ENCODE measurements at regions not wholly inside any gene's neighbourhood (a gene's known extent, or its start where the extent isn't known, plus 50 kb on each side); places are given as distances from the start of the nearest gene placed in this dataset.
"Not testable (repeated sequence)": the region's sequence is repeated elsewhere in the genome, so short reads cannot be mapped to it uniquely, and the experiment has no call there.

GRCh38 chr17:70290770-70291169 lies 121.4 kb downstream of the KCNJ2 start:
- intact Hi-C loops (cut with DNase I): no loop called here
- Histone ChIP-seq H3K36me3 (no peaks in the 10 kb centered on the region), H3K4me1 (ENCODE audit: insufficient read depth) (no peaks in the 10 kb centered on the region), H3K9me3 (no peaks in the 10 kb centered on the region), H3K4me3 (no peak overlapping the region), H3K27me3 (no peaks in the 10 kb centered on the region), H3K27ac (no peak overlapping the region)
- TF ChIP-seq EP300 (IDR thresholded peaks at IDR 0.05) (no peak), CTCF (IDR thresholded peaks at IDR 0.05) (no peak), POLR2A (IDR thresholded peaks at IDR 0.05) (no peak)
- WGBS, 3 donors: 61 to 73% (median 71%) methylated on average over 2 of the region's 2 CpGs
- DNase-seq: no peak

- no peaks in the 10 kb centered on the region for H3K27me3 ChIP-seq
- H3K36me3 ChIP-seq: no peaks in the 10 kb centered on the region
- 33 to 48% (median 41%) methylated on average over 1 of the region's 1 CpG for WGBS, 3 donors
- intact Hi-C loops (cut with DNase I): no loop called here
- H3K4me3 ChIP-seq: no peak overlapping the region
- H3K4me1 ChIP-seq (ENCODE audit: insufficient read depth): no peaks in the 10 kb centered on the region
- TF ChIP-seq CTCF (IDR thresholded peaks at IDR 0.05) (no peak), EP300 (IDR thresholded peaks at IDR 0.05) (no peak), POLR2A (IDR thresholded peaks at IDR 0.05) (no peak)
- DNase-seq: no peak
- H3K9me3 ChIP-seq: no peaks in the 10 kb centered on the region
- no peak overlapping the region for H3K27ac ChIP-seq
Measured at GRCh38 chr17:70292366-70292765, 123.0 kb downstream of the KCNJ2 start.

GRCh38 chr17:70293564-70294310 lies 124.4 kb downstream of the KCNJ2 start:
- H3K9me3 ChIP-seq; intact Hi-C loops (cut with DNase I); H3K27me3 ChIP-seq; H3K4me1 ChIP-seq (ENCODE audit: insufficient read depth); H3K27ac ChIP-seq; DNase-seq; H3K4me3 ChIP-seq; H3K36me3 ChIP-seq: not testable (repeated sequence)
- WGBS, 3 donors: 85 to 93% (median 89%) methylated on average over 6 of the region's 6 CpGs

GRCh38 chr17:70295329-70295728 lies 126.0 kb downstream of the KCNJ2 start:
- WGBS, 3 donors: 19 to 33% (median 19%) methylated on average over 1 of the region's 1 CpG

More at GRCh38 chr17:70295329-70295728, 126.0 kb downstream of the KCNJ2 start:
- DNase-seq: no peak
- Histone ChIP-seq H3K27ac (no peak overlapping the region), H3K36me3 (no peaks in the 10 kb centered on the region), H3K27me3 (no peaks in the 10 kb centered on the region), H3K4me3 (no peak overlapping the region), H3K9me3 (no peaks in the 10 kb centered on the region), H3K4me1 (ENCODE audit: insufficient read depth) (no peaks in the 10 kb centered on the region)
- TF ChIP-seq POLR2A (IDR thresholded peaks at IDR 0.05): no peak
- no peak for TF ChIP-seq EP300 (IDR thresholded peaks at IDR 0.05)
- no peak for TF ChIP-seq CTCF (IDR thresholded peaks at IDR 0.05)
- intact Hi-C loops (cut with DNase I): no loop called here

All from ovary (tissue), 7 donors.